AG09319 (cell line): ENCODE measurements at regions not wholly inside any gene's neighbourhood (a gene's known extent, or its start where the extent isn't known, plus 50 kb on each side); places are given as distances from the start of the nearest gene placed in this dataset.
A peak's percentile ranks its signal among the peaks of the same experiment; 100 is the strongest.

Source experiments
- DNase-seq: peaks from one replicate; pipeline ENCODE4 v3.0.0-alpha.2; 2010; ENCODE audit warnings: low read depth; ENCODE audit errors: extremely low read depth
- TF ChIP-seq, protein P1 (sequence below): IDR thresholded peaks from 2 replicates; pipeline ENCODE4 v1.5.1; 2011; ENCODE audit warnings: low read depth, mild to moderate bottlenecking, inconsistent platforms, low read length, moderate library complexity

DNA sequence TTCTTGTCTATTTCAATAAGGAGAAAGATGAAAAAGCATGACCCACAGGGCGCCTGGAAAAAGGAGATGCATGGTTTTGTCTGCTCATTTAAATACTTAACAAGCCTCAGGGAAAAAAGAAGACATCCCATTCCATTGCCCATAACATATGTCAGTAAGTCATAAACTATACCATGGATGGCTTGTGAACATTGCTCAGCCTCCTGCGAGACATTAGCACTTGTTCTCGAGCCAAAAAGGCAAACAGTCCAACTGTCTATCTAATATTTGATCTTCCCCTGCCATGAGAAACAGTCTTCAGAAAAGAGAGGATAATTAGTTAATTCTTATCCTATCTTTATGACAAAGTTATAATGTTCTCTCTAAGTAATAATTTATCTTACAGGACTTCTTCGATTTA, 527.4 kb downstream of the HACE1 start:
- DNase-seq = no peak
- TF ChIP-seq, protein P1, sequence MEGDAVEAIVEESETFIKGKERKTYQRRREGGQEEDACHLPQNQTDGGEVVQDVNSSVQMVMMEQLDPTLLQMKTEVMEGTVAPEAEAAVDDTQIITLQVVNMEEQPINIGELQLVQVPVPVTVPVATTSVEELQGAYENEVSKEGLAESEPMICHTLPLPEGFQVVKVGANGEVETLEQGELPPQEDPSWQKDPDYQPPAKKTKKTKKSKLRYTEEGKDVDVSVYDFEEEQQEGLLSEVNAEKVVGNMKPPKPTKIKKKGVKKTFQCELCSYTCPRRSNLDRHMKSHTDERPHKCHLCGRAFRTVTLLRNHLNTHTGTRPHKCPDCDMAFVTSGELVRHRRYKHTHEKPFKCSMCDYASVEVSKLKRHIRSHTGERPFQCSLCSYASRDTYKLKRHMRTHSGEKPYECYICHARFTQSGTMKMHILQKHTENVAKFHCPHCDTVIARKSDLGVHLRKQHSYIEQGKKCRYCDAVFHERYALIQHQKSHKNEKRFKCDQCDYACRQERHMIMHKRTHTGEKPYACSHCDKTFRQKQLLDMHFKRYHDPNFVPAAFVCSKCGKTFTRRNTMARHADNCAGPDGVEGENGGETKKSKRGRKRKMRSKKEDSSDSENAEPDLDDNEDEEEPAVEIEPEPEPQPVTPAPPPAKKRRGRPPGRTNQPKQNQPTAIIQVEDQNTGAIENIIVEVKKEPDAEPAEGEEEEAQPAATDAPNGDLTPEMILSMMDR = no peak

DNA sequence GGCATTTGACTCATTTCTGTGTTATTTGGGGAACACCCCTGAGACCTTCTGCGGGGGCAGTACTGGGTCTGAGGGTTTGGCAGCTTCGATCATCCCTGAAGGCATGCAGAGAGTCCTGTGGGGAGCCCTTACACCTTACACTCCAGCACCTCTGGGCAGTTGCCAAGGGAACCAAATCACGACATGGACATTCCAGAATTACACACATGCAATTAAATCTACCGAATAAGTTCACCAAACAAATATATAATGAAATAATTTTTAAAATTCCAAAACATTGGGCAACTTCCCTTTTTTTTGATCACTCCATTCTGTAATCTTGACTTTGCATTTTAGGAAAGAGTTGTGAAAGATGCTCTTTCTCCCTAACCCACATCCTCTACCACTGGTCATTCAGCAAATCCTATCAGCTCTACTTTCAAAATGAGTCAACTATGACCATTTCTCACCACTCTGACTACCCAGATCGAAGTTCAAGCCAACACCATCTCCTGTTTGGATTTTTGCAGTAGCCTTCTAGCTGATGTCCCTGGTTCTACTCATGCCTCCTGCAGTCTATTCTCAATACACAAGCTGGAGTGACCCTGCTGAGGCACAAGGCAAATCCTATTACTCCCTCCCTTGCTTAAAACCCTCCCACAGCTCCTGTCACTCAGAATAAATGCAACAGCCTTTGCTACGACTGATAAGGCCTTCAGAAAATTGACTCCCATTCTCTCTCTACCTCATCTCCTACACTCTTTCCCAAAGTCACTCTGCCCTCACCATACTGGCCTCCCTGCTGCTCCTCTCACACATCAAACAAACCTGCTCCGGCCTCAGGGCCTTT, 533.3 kb downstream of the HACE1 start:
- peak; percentile 3 for DNase-seq
- TF ChIP-seq, protein P1 = no peak

DNA sequence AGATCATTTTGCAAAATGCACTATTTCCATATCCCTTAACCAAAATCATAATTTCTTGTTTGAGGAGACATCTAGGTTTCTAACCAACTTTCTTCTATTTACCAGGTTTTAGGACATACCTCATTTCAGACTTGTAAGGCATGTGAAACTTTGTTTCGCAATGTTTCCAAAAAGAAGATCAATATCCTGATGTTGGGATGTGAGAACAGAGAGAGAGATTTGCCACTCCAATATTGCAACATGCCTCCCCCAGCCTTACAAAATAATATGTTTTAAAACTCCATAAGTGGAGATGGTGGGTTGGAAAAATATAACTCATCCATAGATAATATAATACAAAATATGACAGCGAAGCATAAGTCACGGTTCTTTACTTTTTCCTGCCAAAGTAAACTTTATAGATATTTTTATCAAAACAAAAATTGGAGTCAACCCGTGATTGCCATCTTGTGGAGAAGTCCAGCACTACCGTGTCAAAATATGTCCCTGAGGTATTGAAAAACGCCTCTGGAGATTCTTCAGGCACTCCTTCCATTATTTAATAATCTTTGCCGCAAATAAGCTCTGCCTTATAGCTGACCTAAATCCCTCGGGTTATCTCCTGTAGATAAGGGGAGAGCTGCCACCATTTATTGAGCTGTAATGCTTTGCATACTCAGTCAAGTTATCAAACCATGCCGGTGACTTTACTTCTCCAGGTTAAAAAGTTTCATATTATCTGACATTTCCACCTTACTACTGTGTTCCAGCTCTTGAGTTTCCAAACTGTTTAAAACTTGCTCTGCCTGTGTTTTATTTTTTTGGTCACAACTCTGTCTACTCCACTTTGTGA, 534.2 kb downstream of the HACE1 start:
- TF ChIP-seq, protein P1 = peak; percentile 29
- DNase-seq = no peak

DNA sequence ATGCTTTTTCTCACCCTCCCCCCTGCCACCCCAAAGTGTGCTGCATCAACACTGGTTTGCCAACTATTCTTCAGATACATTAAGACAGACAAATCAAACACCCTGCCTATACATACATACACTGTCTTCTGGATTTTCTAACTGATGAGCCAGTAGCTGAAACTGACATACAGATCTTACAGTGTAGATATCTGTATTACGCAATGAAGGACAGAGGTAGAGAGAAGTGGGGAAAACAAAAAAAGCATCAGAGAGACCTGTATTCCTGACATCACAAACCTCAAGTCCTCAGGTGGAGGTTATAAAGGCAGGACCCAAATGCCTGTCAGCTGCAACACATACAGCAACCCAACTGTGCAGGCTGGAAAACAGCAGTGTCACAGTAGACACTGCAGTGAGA, 535.4 kb downstream of the HACE1 start:
- TF ChIP-seq, protein P1 = no peak
- DNase-seq = no peak

DNA sequence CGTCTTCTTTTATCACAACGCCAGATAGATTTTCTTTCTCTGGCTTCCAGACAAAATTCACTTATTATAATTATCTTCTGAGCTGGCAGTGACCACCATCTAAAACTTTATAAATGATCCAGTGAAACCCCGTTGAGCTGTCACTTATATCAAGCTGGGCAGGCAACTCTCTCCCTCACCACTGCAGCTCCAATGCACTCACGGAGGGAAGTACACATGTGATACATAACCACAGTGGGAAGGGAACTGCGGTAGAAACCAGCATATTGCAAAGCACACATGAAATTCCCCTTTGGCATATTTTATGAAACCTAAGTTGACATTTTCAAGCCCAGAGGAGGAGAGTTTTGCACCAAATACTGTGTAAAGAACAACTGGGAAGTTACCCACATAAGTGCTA, 536.9 kb downstream of the HACE1 start:
- no peak for DNase-seq
- TF ChIP-seq, protein P1 = no peak

DNA sequence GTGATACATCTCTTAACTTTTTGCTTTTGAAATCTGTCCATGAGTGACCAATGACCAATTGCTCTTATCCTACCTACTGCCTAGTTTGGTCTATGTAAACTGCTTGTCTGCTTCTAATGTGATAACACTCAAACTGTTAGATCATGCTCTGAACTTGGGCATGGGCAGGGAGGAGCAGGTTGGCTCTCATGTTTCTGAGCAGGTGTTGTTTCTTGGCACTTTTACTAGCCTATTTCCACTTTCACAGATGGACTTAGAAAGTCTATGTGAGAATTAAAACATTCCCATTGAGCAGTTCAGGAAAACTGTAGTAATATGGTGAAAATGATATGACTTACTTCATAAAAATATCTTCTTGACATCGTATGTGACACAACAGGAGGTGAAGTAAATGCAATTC, 538.4 kb downstream of the HACE1 start:
- TF ChIP-seq, protein P1 = no peak
- DNase-seq = no peak

DNA sequence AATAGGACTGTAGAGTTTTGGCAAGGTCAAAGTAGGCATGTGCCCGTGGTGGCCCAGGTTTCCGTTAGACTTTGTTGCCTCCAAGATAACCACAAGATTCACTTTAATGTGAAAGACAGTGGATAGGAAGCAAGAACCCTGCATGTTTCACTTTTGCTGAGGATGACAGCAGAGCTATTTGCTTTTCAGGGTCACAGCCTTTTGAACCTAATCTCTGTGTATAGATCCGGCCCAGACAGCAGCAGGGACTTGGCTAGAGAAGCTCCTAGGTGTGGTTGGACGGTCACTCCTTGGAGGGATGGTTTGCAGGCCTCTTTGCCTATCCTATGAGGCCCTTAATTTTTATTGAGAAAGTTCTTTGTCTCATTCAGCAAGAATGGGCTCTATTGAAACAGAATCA, 538.8 kb downstream of the HACE1 start:
- TF ChIP-seq, protein P1 = no peak
- no peak for DNase-seq
